Stimulated activated naive CD8-positive, alpha-beta T cell treated with anti-CD3 and anti-CD28 coated beads, Interleukin-15, amount 100 ng/mL, for 72 hours (primary cell): ENCODE measurements at regions not wholly inside any gene's neighbourhood (a gene's known extent, or its start where the extent isn't known, plus 50 kb on each side); places are given as distances from the start of the nearest gene placed in this dataset.

Source experiments
- ATAC-seq: fragments of 150-1000 bp; cut with Tn5 transposase; 2 replicates; pipeline ENCODE4 v1.10.0; 2021; ENCODE audit warnings: mild to moderate bottlenecking, moderate library complexity
- DNase-seq, 2 donors: peaks; one replicate each; pipeline ENCODE4 v3.0.0; 2021 to 2022
- H3K27ac Mint-ChIP-seq, 2 donors: one replicate each; pipeline ENCODE4 v1.8.0; 2022; ENCODE audit warnings: mild to moderate bottlenecking in 2 of 2, mixed read lengths in 2 of 2, moderate library complexity in 2 of 2
- H3K27me3 Mint-ChIP-seq: one replicate; pipeline ENCODE4 v1.8.0; 2022; ENCODE audit warnings: mixed read lengths
- H3K4me1 Mint-ChIP-seq: one replicate; pipeline ENCODE4 v1.8.0; 2022; ENCODE audit warnings: mild to moderate bottlenecking, mixed read lengths
- H3K4me3 Mint-ChIP-seq, 2 donors: one replicate each; pipeline ENCODE4 v1.8.0; 2022; ENCODE audit warnings: mild to moderate bottlenecking in 2 of 2, mixed read lengths in 2 of 2, moderate library complexity in 1 of 2
- H3K9me3 Mint-ChIP-seq, 2 donors: one replicate each; pipeline ENCODE4 v1.8.0; 2022; ENCODE audit warnings: mixed read lengths in 2 of 2

DNA sequence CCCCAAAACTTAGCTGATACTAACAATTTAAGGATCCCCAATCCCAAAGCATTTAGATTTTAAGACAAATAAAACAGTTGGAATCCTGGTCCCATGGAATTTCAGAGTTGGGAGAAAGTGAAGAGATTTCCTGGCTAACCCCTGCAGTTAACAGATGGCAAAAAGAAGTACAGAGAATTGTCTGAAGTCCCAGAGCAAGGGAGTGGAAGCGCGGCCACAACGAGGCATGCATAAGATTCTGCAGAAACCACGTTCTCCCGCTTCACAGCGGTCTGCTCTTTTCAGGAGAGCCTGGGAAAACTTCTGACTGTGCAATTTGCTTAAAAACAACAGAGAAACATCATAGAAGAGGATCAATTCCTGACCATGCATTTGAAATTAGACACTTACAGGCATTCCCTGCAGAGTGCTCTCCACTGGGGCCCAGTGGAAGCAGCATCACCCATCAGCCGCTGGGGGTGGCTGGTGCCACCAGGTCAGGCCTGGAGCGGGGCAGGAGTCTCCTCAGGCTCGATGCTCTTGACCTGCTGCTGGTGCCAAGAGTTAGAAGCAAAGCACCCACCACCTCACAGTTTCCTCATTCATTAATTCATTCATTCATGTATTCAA, 226.7 kb upstream of the POU3F1 start:
- ATAC-seq: no peak
- Mint-ChIP-seq H3K4me1 (no peaks in the 10 kb centered on the region), H3K27ac (no peak overlapping the region), H3K27me3 (peaks cover 47% of the 10 kb centered on the region), H3K9me3 (peaks cover 0 to 8% of the 10 kb centered on the region in 2 donors), H3K4me3 (no peak overlapping the region)
- DNase-seq: no peak

DNA sequence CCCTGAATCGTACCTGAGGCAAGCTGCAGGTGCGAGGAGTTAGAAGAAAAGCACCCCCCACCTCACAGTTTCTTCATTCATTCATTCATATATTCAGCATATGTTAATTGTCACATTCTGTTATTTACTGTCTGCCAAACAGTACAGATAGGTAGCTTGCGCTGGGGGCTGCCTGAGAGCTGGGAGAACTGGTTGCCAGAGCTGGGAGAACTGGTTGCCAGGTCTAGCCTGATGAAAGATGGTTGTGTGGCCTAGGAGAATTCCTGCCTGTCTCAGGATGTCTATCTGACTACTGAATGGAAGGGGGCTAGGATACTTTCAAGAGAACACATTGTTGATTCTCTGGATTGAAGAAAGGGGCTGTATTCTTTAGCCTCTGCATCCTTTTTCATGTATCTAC, 225.9 kb upstream of the POU3F1 start:
- Mint-ChIP-seq H3K27ac (no peak overlapping the region), H3K4me1 (no peaks in the 10 kb centered on the region), H3K4me3 (no peak overlapping the region), H3K27me3 (peaks cover 55% of the 10 kb centered on the region), H3K9me3 (peaks cover 0 to under 1% of the 10 kb centered on the region in 2 donors)
- ATAC-seq (no peak), DNase-seq (no peak)

GRCh38 chr1:38270849-38271633, 224.4 kb upstream of the POU3F1 start:
- DNase-seq (no peak), ATAC-seq (no peak)
- H3K9me3 Mint-ChIP-seq: no peaks in the 10 kb centered on the region
- no peak overlapping the region for H3K4me3 Mint-ChIP-seq
- H3K27ac Mint-ChIP-seq: peak overlapping the region in 1 of 2 donors; percentile 62
- H3K27me3 Mint-ChIP-seq: peaks cover 56% of the 10 kb centered on the region
- no peaks in the 10 kb centered on the region for H3K4me1 Mint-ChIP-seq

- no peak overlapping the region for H3K27ac Mint-ChIP-seq
- ATAC-seq: no peak
- peaks cover 58% of the 10 kb centered on the region for H3K27me3 Mint-ChIP-seq
- no peak overlapping the region for H3K4me3 Mint-ChIP-seq
- no peaks in the 10 kb centered on the region for H3K4me1 Mint-ChIP-seq
- no peaks in the 10 kb centered on the region for H3K9me3 Mint-ChIP-seq
- no peak for DNase-seq
Observed at GRCh38 chr1:38269923-38270848, 223.6 kb upstream of the POU3F1 start.

DNA sequence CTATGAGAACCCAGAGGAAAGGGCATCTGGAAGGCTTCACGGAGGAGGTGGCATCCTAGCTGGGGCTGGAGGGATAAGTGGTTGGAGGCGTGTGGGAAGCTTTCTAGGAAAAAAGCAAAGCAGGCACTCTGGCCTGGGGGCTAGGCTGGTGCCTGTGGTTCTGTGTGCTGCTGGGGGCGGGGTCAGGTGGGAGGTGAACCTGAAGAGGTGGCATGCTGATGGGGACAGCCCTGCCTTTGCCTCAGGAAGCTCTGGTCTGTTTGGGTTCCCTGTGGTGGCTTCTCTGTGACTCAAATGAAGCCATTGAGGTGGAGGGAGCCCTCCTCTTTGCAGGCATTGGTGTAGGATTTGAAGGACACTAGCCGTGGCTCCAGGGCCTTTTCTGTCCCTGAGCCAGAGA, 221.6 kb upstream of the POU3F1 start:
- ATAC-seq (no peak), DNase-seq (no peak)
- peaks cover 44% of the 10 kb centered on the region for H3K27me3 Mint-ChIP-seq
- no peak overlapping the region for H3K4me3 Mint-ChIP-seq
- H3K9me3 Mint-ChIP-seq: no peaks in the 10 kb centered on the region
- no peaks in the 10 kb centered on the region for H3K4me1 Mint-ChIP-seq
- peak overlapping the region in 1 of 2 donors; percentile 61 for H3K27ac Mint-ChIP-seq

DNA sequence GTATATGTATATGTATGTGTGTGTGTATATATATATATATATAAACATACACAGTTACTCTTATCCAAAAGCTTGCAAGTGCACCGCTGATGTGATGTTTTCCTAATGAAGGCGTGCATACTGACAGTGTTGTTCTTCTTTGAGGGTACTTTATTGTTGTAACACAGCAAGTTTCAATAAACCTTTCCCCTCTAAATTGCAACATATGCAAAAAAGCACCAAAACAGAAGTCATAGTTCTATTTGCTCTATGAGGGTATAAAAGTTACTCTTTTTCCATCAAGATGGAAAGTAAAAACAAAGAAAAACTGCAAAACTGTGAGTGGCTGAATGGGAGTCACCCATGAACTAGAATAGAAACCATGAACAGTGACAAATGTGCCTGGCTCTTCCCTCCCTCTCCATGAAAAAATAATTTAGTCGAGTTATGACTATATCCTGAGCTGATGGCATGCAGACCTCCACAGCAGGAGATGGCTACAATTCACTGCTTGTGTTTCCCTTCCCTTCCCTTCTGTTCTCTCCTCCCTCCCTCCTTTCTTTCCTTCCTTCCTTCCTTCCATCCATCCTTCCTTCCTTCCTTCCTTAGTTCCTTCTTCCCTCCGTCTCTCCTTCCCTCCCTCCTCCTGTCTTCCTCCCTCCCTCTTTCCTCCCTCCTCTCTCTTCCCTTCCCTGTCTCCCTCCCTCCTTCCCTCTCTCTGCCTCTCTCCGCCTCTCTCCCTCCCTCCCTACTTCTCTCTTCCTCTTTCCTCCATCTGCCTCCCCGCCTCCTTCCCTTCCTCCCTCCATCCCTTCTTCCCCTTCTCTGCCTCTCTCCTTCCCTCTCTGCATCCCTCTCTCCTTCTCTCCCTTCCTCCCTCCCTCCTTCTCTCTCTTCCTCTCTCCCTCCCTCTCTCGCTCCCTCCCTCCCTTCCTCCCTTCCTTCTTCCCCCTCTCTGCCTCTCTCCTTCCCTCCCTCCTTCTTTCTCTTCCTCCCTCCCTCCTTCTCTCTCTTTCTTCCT, 220.7 kb upstream of the POU3F1 start:
- no peak overlapping the region for H3K27ac Mint-ChIP-seq
- H3K27me3 Mint-ChIP-seq: peaks cover 40% of the 10 kb centered on the region
- H3K9me3 Mint-ChIP-seq: no peaks in the 10 kb centered on the region
- DNase-seq (no peak), ATAC-seq (no peak)
- no peaks in the 10 kb centered on the region for H3K4me1 Mint-ChIP-seq
- no peak overlapping the region for H3K4me3 Mint-ChIP-seq

GRCh38 chr1:38266197-38266520, 219.6 kb upstream of the POU3F1 start:
- Mint-ChIP-seq H3K4me1 (no peaks in the 10 kb centered on the region), H3K27me3 (peaks cover 36% of the 10 kb centered on the region), H3K4me3 (no peak overlapping the region), H3K9me3 (no peaks in the 10 kb centered on the region), H3K27ac (no peak overlapping the region)
- DNase-seq (no peak), ATAC-seq (no peak)

DNA sequence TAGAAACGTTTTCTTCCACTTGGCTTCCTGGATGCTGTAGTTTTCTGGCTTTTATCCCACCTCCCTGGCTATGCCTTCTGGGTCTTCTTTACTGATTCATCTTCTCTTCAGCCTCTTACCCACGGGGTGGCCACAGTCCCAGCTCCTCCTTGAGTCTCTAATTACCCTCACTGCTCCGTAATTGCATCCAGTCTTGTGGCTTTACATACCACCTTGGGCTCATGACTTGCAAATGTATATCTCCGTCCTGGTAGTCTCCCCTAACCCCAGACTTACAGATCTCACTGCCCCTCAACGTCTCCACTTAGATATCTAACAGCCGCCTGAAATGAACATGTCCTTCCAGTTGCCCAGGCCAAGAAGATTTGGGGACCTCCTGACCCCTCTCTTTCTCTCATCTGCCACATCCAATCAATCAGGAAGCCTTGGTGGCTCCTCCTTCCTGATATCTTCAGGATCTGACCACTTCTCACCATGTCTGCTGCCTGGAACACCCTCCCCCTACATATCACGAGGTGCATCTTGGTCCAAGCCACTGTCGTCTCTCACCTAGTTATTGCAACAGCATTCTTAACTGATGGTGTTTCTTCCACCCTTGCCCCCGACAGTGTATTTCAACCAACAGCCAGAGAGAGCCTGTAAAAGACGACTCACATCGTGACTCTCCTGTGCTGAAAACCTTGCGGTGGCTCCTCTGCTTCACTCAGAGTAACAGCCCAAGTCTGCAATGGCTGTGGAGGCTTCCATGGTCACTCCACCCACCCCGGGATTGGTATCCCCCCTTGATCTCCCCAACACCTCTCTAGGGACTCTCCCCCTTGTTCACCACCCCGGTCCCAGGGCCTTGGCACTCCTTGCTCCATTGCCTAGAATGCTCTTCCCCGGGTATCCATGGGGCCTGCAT, 219.0 kb upstream of the POU3F1 start:
- no peaks in the 10 kb centered on the region for H3K9me3 Mint-ChIP-seq
- no peak overlapping the region for H3K4me3 Mint-ChIP-seq
- H3K27ac Mint-ChIP-seq: no peak overlapping the region
- no peaks in the 10 kb centered on the region for H3K4me1 Mint-ChIP-seq
- H3K27me3 Mint-ChIP-seq: peaks cover 36% of the 10 kb centered on the region
- ATAC-seq (no peak), DNase-seq (no peak)

- H3K27me3 Mint-ChIP-seq: peaks cover 38% of the 10 kb centered on the region
- H3K4me1 Mint-ChIP-seq: no peaks in the 10 kb centered on the region
- ATAC-seq: no peak
- no peaks in the 10 kb centered on the region for H3K9me3 Mint-ChIP-seq
- no peak overlapping the region for H3K27ac Mint-ChIP-seq
- no peak for DNase-seq
- no peak overlapping the region for H3K4me3 Mint-ChIP-seq
Observed at GRCh38 chr1:38263438-38263837, 216.8 kb upstream of the POU3F1 start.

DNA sequence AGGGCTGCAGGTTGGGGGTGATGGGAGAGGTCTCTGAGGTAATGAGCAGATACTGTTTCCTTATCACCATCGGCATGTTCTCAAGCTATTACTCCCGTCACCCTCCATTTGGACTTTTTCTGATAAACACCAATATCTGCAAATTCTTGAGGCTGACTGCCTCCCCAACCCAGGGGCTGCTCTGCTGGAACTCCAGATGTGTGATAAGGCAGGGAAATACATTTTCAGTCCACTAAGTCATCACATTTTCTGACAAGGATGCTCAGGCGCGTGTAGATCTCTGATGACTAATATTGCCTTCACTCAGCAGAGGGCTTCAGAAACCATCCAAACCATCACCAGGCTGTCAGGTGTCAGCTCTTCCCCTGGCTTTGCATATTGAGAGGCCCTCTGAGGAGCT, 215.0 kb upstream of the POU3F1 start:
- H3K27me3 Mint-ChIP-seq: peaks cover 27% of the 10 kb centered on the region
- H3K27ac Mint-ChIP-seq: no peak overlapping the region
- H3K4me3 Mint-ChIP-seq: no peak overlapping the region
- DNase-seq: no peak
- no peaks in the 10 kb centered on the region for H3K4me1 Mint-ChIP-seq
- H3K9me3 Mint-ChIP-seq: no peaks in the 10 kb centered on the region
- ATAC-seq: no peak

- Mint-ChIP-seq H3K4me3 (no peak overlapping the region), H3K27ac (no peak overlapping the region), H3K4me1 (no peaks in the 10 kb centered on the region), H3K9me3 (no peaks in the 10 kb centered on the region), H3K27me3 (peaks cover 19% of the 10 kb centered on the region)
- DNase-seq (no peak), ATAC-seq (no peak)
Observed at GRCh38 chr1:38258085-38258627, 211.6 kb upstream of the POU3F1 start.

- ATAC-seq: no peak
- Mint-ChIP-seq H3K9me3 (no peaks in the 10 kb centered on the region), H3K27me3 (peaks cover 19% of the 10 kb centered on the region), H3K4me1 (no peaks in the 10 kb centered on the region), H3K4me3 (no peak overlapping the region), H3K27ac (no peak overlapping the region)
- DNase-seq: no peak
Observed at GRCh38 chr1:38257374-38257773, 210.8 kb upstream of the POU3F1 start.

DNA sequence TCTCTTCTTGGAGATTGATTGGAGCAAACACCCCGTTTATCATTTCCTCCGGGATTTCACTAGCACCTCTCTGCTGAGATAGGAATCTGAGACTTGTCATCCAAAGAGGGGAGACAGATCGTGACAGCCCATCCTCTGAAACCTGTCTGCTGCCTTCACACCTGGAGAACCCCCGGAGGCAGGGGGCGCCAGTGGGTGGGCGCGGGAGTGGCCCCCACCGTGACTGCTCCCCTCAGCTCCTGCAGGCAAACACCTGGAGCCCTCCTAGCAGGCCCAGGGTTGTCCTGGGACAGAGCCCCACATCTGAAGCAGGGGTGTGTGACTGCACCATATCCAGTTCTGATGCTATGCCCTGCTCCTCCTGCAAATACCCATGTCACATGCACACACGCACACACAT, 209.5 kb upstream of the POU3F1 start:
- no peaks in the 10 kb centered on the region for H3K4me1 Mint-ChIP-seq
- H3K9me3 Mint-ChIP-seq: no peaks in the 10 kb centered on the region
- peaks cover 11% of the 10 kb centered on the region for H3K27me3 Mint-ChIP-seq
- H3K27ac Mint-ChIP-seq: no peak overlapping the region
- no peak overlapping the region for H3K4me3 Mint-ChIP-seq
- DNase-seq: no peak
- no peak for ATAC-seq

GRCh38 chr1:38253314-38253713, 206.7 kb upstream of the POU3F1 start:
- H3K4me3 Mint-ChIP-seq: no peak overlapping the region
- DNase-seq (no peak), ATAC-seq (no peak)
- peaks cover 26% of the 10 kb centered on the region for H3K27me3 Mint-ChIP-seq
- no peaks in the 10 kb centered on the region for H3K9me3 Mint-ChIP-seq
- H3K27ac Mint-ChIP-seq: no peak overlapping the region
- H3K4me1 Mint-ChIP-seq: no peaks in the 10 kb centered on the region
